Uterus (tissue), 3 donors: ENCODE measurements at regions not wholly inside any gene's neighbourhood (a gene's known extent, or its start where the extent isn't known, plus 50 kb on each side); places are given as distances from the start of the nearest gene placed in this dataset.

Experiments
- DNase-seq, 2 donors: peaks; one replicate each; pipeline ENCODE4 v3.0.0-alpha.2; 2019 to 2020
- H3K27ac ChIP-seq, 2 donors: fragments of 200-600 bp; sonication (generic); 1 replicate in 1 of 2; 2 replicates in 1 of 2; pipeline ENCODE4 v1.5.1; 2016 to 2018
- H3K27me3 ChIP-seq, 2 donors: fragments of 200-600 bp; sonication (generic); one replicate each; pipeline ENCODE4 v1.5.1; 2018 to 2019; ENCODE audit warnings: control low read depth in 1 of 2
- H3K36me3 ChIP-seq, 2 donors: fragments of 200-600 bp; sonication (generic); one replicate each; pipeline ENCODE4 v1.5.1; 2019; ENCODE audit warnings: control low read depth in 1 of 2
- H3K4me1 ChIP-seq, 2 donors: fragments of 200-600 bp; sonication (generic); one replicate each; pipeline ENCODE4 v1.5.1; 2018 to 2019; ENCODE audit warnings: control low read depth in 1 of 2
- H3K4me3 ChIP-seq, 2 donors: fragments of 200-600 bp; sonication (generic); 1 replicate in 1 of 2; 2 replicates in 1 of 2; pipeline ENCODE4 v1.5.1; 2018 to 2019; ENCODE audit warnings: mild to moderate bottlenecking in 1 of 2
- H3K9me3 ChIP-seq, 2 donors: fragments of 200-600 bp; sonication (generic); one replicate each; pipeline ENCODE4 v1.5.1; 2019; ENCODE audit warnings: control low read depth in 1 of 2
- CTCF ChIP-seq, 4 experiments: fragments of 200-600 bp in 2 of 4; fragments of 450-650 bp in 2 of 4; sonication (generic) in 2 of 4; IDR thresholded peaks; one replicate each; pipeline ENCODE4 v1.5.1; 2016 to 2019; ENCODE audit warnings: antibody characterized with exemption in 4 of 4, mild to moderate bottlenecking in 2 of 4, moderate library complexity in 1 of 4
- POLR2A ChIP-seq, 2 donors: fragments of 450-650 bp; IDR thresholded peaks; one replicate each; pipeline ENCODE4 v1.6.1; 2016; ENCODE audit warnings: antibody characterized with exemption in 2 of 2, mild to moderate bottlenecking in 1 of 2, moderate library complexity in 1 of 2
- intact Hi-C: fragments of 100-400 bp; cut with DNase I; formaldehyde crosslinking; loops from one replicate; pipeline ENCODE4 v1.15.1; 2023; ENCODE audit warnings: low total_unique reads
- donor health status: DM: yes; HTN: yes; CAD: no.

- no peak for TF ChIP-seq POLR2A (IDR thresholded peaks at IDR 0.05)
- no peak for TF ChIP-seq CTCF (IDR thresholded peaks at IDR 0.05)
- intact Hi-C loops: no loop called here
- Histone ChIP-seq H3K27ac (no peak overlapping the region), H3K4me1 (no peaks in the 10 kb centered on the region), H3K4me3 (no peak overlapping the region), H3K36me3 (no peaks in the 10 kb centered on the region), H3K27me3 (no peaks in the 10 kb centered on the region), H3K9me3 (no peaks in the 10 kb centered on the region)
- DNase-seq: no peak
Observed at GRCh38 chr1:14010476-14010875, 310.5 kb downstream of the PRDM2 start.

GRCh38 chr1:14011132-14011531 lies 311.1 kb downstream of the PRDM2 start:
- DNase-seq: no peak
- no peaks in the 10 kb centered on the region for H3K36me3 ChIP-seq
- H3K27ac ChIP-seq: no peak overlapping the region
- no peaks in the 10 kb centered on the region for H3K9me3 ChIP-seq
- no peak overlapping the region for H3K4me3 ChIP-seq
- H3K4me1 ChIP-seq: no peaks in the 10 kb centered on the region
- no peaks in the 10 kb centered on the region for H3K27me3 ChIP-seq
- intact Hi-C loops: no loop called here
- TF ChIP-seq POLR2A (IDR thresholded peaks at IDR 0.05) (no peak), CTCF (IDR thresholded peaks at IDR 0.05) (no peak)

DNA sequence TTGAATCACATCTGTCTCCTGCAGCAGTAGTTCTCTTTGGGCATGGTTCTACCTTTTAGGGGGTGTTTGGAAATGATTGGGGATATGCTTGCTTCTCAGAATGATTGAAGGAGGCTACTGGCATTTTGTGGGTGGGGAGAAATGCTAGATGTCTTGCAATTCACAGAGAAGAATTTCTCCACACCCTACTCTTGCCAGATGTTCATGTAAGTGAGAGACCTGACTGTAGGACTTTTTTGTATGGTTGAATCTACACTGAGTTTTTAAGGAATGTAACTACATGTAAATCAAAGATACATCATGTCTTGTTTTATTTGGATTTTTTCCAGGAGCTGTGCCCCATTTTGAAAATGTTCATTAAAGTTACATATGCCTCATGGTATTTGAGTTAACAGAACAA lies 311.9 kb downstream of the PRDM2 start:
- Histone ChIP-seq H3K36me3 (no peaks in the 10 kb centered on the region), H3K9me3 (no peaks in the 10 kb centered on the region), H3K4me3 (no peak overlapping the region), H3K27ac (no peak overlapping the region), H3K27me3 (no peaks in the 10 kb centered on the region), H3K4me1 (no peaks in the 10 kb centered on the region)
- TF ChIP-seq POLR2A (IDR thresholded peaks at IDR 0.05) (no peak), CTCF (IDR thresholded peaks at IDR 0.05) (no peak)
- intact Hi-C loops: no loop called here
- DNase-seq: no peak

GRCh38 chr1:14014929-14015328 lies 314.9 kb downstream of the PRDM2 start:
- no peak overlapping the region for H3K27ac ChIP-seq
- no peaks in the 10 kb centered on the region for H3K4me1 ChIP-seq
- DNase-seq: no peak
- TF ChIP-seq CTCF (IDR thresholded peaks at IDR 0.05) (no peak), POLR2A (IDR thresholded peaks at IDR 0.05) (no peak)
- no peaks in the 10 kb centered on the region for H3K36me3 ChIP-seq
- no peaks in the 10 kb centered on the region for H3K27me3 ChIP-seq
- no peaks in the 10 kb centered on the region for H3K9me3 ChIP-seq
- intact Hi-C loops: no loop called here
- no peak overlapping the region for H3K4me3 ChIP-seq

- Histone ChIP-seq H3K4me3 (no peak overlapping the region), H3K4me1 (no peaks in the 10 kb centered on the region), H3K27ac (no peak overlapping the region), H3K9me3 (no peaks in the 10 kb centered on the region), H3K36me3 (no peaks in the 10 kb centered on the region), H3K27me3 (no peaks in the 10 kb centered on the region)
- intact Hi-C loops: no loop called here
- TF ChIP-seq CTCF (IDR thresholded peaks at IDR 0.05): no peak
- TF ChIP-seq POLR2A (IDR thresholded peaks at IDR 0.05): no peak
- no peak for DNase-seq
Observed at GRCh38 chr1:14015917-14016316, 315.9 kb downstream of the PRDM2 start.
